ENCODE measurements at regions not wholly inside any gene's neighbourhood (a gene's known extent, or its start where the extent isn't known, plus 50 kb on each side); places are given as distances from the start of the nearest gene placed in this dataset.

GRCh38 chr18:68482815-68483214 is 232.1 kb downstream of the TMX3 start:
- Histone ChIP-seq H3K4me1 (ENCODE audit: control insufficient read depth in 2 of 2, insufficient read depth in 2 of 2, low read length in 2 of 2) (no peaks in the 10 kb centered on the region), H3K27me3 (ENCODE audit: control insufficient read depth in 2 of 2, insufficient read depth in 1 of 2, low read length in 1 of 2) (no peaks in the 10 kb centered on the region), H3K9me3 (ENCODE audit: control insufficient read depth in 2 of 2, insufficient read depth in 1 of 2, low read length in 1 of 2) (no peaks in the 10 kb centered on the region), H3K27ac (ENCODE audit: low read depth in 1 of 2, low read length in 1 of 2) (no peak overlapping the region), H3K4me3 (ENCODE audit: low read length in 2 of 2) (no peak overlapping the region), H3K36me3 (ENCODE audit: control insufficient read depth in 2 of 2, insufficient read depth in 2 of 2, low read length in 1 of 2) (no peaks in the 10 kb centered on the region)
- no peak for DNase-seq (ENCODE audit: low read depth in 6 of 9, low spot score in 9 of 9)
- WGBS: 79% methylated on average over 3 of the region's 3 CpGs

- H3K9me3 ChIP-seq (ENCODE audit: control insufficient read depth in 2 of 2, insufficient read depth in 1 of 2, low read length in 1 of 2): no peaks in the 10 kb centered on the region
- no peaks in the 10 kb centered on the region for H3K4me1 ChIP-seq (ENCODE audit: control insufficient read depth in 2 of 2, insufficient read depth in 2 of 2, low read length in 2 of 2)
- no peak overlapping the region for H3K27ac ChIP-seq (ENCODE audit: low read depth in 1 of 2, low read length in 1 of 2)
- DNase-seq (ENCODE audit: low read depth in 6 of 9, low spot score in 9 of 9): no peak
- WGBS: 95% methylated on average over 4 of the region's 4 CpGs
- H3K27me3 ChIP-seq (ENCODE audit: control insufficient read depth in 2 of 2, insufficient read depth in 1 of 2, low read length in 1 of 2): no peaks in the 10 kb centered on the region
- no peaks in the 10 kb centered on the region for H3K36me3 ChIP-seq (ENCODE audit: control insufficient read depth in 2 of 2, insufficient read depth in 2 of 2, low read length in 1 of 2)
- H3K4me3 ChIP-seq (ENCODE audit: low read length in 2 of 2): no peak overlapping the region
These were observed 234.7 kb downstream of the TMX3 start for GRCh38 chr18:68480196-68480595.

- Histone ChIP-seq H3K27me3 (ENCODE audit: control insufficient read depth in 2 of 2, insufficient read depth in 1 of 2, low read length in 1 of 2) (no peaks in the 10 kb centered on the region), H3K4me1 (ENCODE audit: control insufficient read depth in 2 of 2, insufficient read depth in 2 of 2, low read length in 2 of 2) (no peaks in the 10 kb centered on the region), H3K4me3 (ENCODE audit: low read length in 2 of 2) (no peak overlapping the region), H3K36me3 (ENCODE audit: control insufficient read depth in 2 of 2, insufficient read depth in 2 of 2, low read length in 1 of 2) (no peaks in the 10 kb centered on the region), H3K27ac (ENCODE audit: low read depth in 1 of 2, low read length in 1 of 2) (no peak overlapping the region), H3K9me3 (ENCODE audit: control insufficient read depth in 2 of 2, insufficient read depth in 1 of 2, low read length in 1 of 2) (no peaks in the 10 kb centered on the region)
- WGBS: 97% methylated on average over 2 of the region's 2 CpGs
- no peak for DNase-seq (ENCODE audit: low read depth in 6 of 9, low spot score in 9 of 9)
These were observed 236.7 kb downstream of the TMX3 start for GRCh38 chr18:68478246-68478645.

- 95% methylated on average over 3 of the region's 3 CpGs for WGBS
- no peaks in the 10 kb centered on the region for H3K36me3 ChIP-seq (ENCODE audit: control insufficient read depth in 2 of 2, insufficient read depth in 2 of 2, low read length in 1 of 2)
- no peak overlapping the region for H3K4me3 ChIP-seq (ENCODE audit: low read length in 2 of 2)
- no peaks in the 10 kb centered on the region for H3K27me3 ChIP-seq (ENCODE audit: control insufficient read depth in 2 of 2, insufficient read depth in 1 of 2, low read length in 1 of 2)
- no peak overlapping the region for H3K27ac ChIP-seq (ENCODE audit: low read depth in 1 of 2, low read length in 1 of 2)
- no peaks in the 10 kb centered on the region for H3K4me1 ChIP-seq (ENCODE audit: control insufficient read depth in 2 of 2, insufficient read depth in 2 of 2, low read length in 2 of 2)
- no peak for DNase-seq (ENCODE audit: low read depth in 6 of 9, low spot score in 9 of 9)
- H3K9me3 ChIP-seq (ENCODE audit: control insufficient read depth in 2 of 2, insufficient read depth in 1 of 2, low read length in 1 of 2): no peaks in the 10 kb centered on the region
These were observed 239.0 kb downstream of the TMX3 start for GRCh38 chr18:68475883-68476282.

- H3K27ac ChIP-seq (ENCODE audit: low read depth in 1 of 2, low read length in 1 of 2): no peak overlapping the region
- no peak for DNase-seq (ENCODE audit: low read depth in 6 of 9, low spot score in 9 of 9)
- H3K4me1 ChIP-seq (ENCODE audit: control insufficient read depth in 2 of 2, insufficient read depth in 2 of 2, low read length in 2 of 2): no peaks in the 10 kb centered on the region
- H3K4me3 ChIP-seq (ENCODE audit: low read length in 2 of 2): no peak overlapping the region
- no peaks in the 10 kb centered on the region for H3K27me3 ChIP-seq (ENCODE audit: control insufficient read depth in 2 of 2, insufficient read depth in 1 of 2, low read length in 1 of 2)
- H3K9me3 ChIP-seq (ENCODE audit: control insufficient read depth in 2 of 2, insufficient read depth in 1 of 2, low read length in 1 of 2): no peaks in the 10 kb centered on the region
- no peaks in the 10 kb centered on the region for H3K36me3 ChIP-seq (ENCODE audit: control insufficient read depth in 2 of 2, insufficient read depth in 2 of 2, low read length in 1 of 2)
These were observed 242.1 kb downstream of the TMX3 start for GRCh38 chr18:68472701-68473295.

GRCh38 chr18:68469049-68469625 is 245.8 kb downstream of the TMX3 start:
- Histone ChIP-seq H3K4me3 (ENCODE audit: low read length in 2 of 2) (no peak overlapping the region), H3K4me1 (ENCODE audit: control insufficient read depth in 2 of 2, insufficient read depth in 2 of 2, low read length in 2 of 2) (no peaks in the 10 kb centered on the region), H3K27ac (ENCODE audit: low read depth in 1 of 2, low read length in 1 of 2) (no peak overlapping the region), H3K9me3 (ENCODE audit: control insufficient read depth in 2 of 2, insufficient read depth in 1 of 2, low read length in 1 of 2) (no peaks in the 10 kb centered on the region), H3K27me3 (ENCODE audit: control insufficient read depth in 2 of 2, insufficient read depth in 1 of 2, low read length in 1 of 2) (no peaks in the 10 kb centered on the region), H3K36me3 (ENCODE audit: control insufficient read depth in 2 of 2, insufficient read depth in 2 of 2, low read length in 1 of 2) (no peaks in the 10 kb centered on the region)
- DNase-seq (ENCODE audit: low read depth in 6 of 9, low spot score in 9 of 9): no peak
- WGBS: 60% methylated on average over 2 of the region's 2 CpGs

- 57% methylated on average over 4 of the region's 4 CpGs for WGBS
- no peaks in the 10 kb centered on the region for H3K9me3 ChIP-seq (ENCODE audit: control insufficient read depth in 2 of 2, insufficient read depth in 1 of 2, low read length in 1 of 2)
- DNase-seq (ENCODE audit: low read depth in 6 of 9, low spot score in 9 of 9): no peak
- H3K36me3 ChIP-seq (ENCODE audit: control insufficient read depth in 2 of 2, insufficient read depth in 2 of 2, low read length in 1 of 2): no peaks in the 10 kb centered on the region
- H3K27ac ChIP-seq (ENCODE audit: low read depth in 1 of 2, low read length in 1 of 2): no peak overlapping the region
- H3K4me3 ChIP-seq (ENCODE audit: low read length in 2 of 2): no peak overlapping the region
- H3K4me1 ChIP-seq (ENCODE audit: control insufficient read depth in 2 of 2, insufficient read depth in 2 of 2, low read length in 2 of 2): no peaks in the 10 kb centered on the region
- no peaks in the 10 kb centered on the region for H3K27me3 ChIP-seq (ENCODE audit: control insufficient read depth in 2 of 2, insufficient read depth in 1 of 2, low read length in 1 of 2)
These were observed 247.0 kb downstream of the TMX3 start for GRCh38 chr18:68467957-68468356.

- DNase-seq (ENCODE audit: low read depth in 6 of 9, low spot score in 9 of 9): no peak
- 94% methylated on average over 2 of the region's 2 CpGs for WGBS
- Histone ChIP-seq H3K9me3 (ENCODE audit: control insufficient read depth in 2 of 2, insufficient read depth in 1 of 2, low read length in 1 of 2) (no peaks in the 10 kb centered on the region), H3K27me3 (ENCODE audit: control insufficient read depth in 2 of 2, insufficient read depth in 1 of 2, low read length in 1 of 2) (no peaks in the 10 kb centered on the region), H3K27ac (ENCODE audit: low read depth in 1 of 2, low read length in 1 of 2) (no peak overlapping the region), H3K4me1 (ENCODE audit: control insufficient read depth in 2 of 2, insufficient read depth in 2 of 2, low read length in 2 of 2) (no peaks in the 10 kb centered on the region), H3K36me3 (ENCODE audit: control insufficient read depth in 2 of 2, insufficient read depth in 2 of 2, low read length in 1 of 2) (no peaks in the 10 kb centered on the region), H3K4me3 (ENCODE audit: low read length in 2 of 2) (no peak overlapping the region)
These were observed 247.6 kb downstream of the TMX3 start for GRCh38 chr18:68467329-68467728.

- WGBS: 92% methylated on average over 1 of the region's 1 CpG
- H3K27me3 ChIP-seq (ENCODE audit: control insufficient read depth in 2 of 2, insufficient read depth in 1 of 2, low read length in 1 of 2): no peaks in the 10 kb centered on the region
- no peaks in the 10 kb centered on the region for H3K9me3 ChIP-seq (ENCODE audit: control insufficient read depth in 2 of 2, insufficient read depth in 1 of 2, low read length in 1 of 2)
- no peaks in the 10 kb centered on the region for H3K36me3 ChIP-seq (ENCODE audit: control insufficient read depth in 2 of 2, insufficient read depth in 2 of 2, low read length in 1 of 2)
- DNase-seq (ENCODE audit: low read depth in 6 of 9, low spot score in 9 of 9): no peak
- H3K27ac ChIP-seq (ENCODE audit: low read depth in 1 of 2, low read length in 1 of 2): no peak overlapping the region
- H3K4me1 ChIP-seq (ENCODE audit: control insufficient read depth in 2 of 2, insufficient read depth in 2 of 2, low read length in 2 of 2): no peaks in the 10 kb centered on the region
- H3K4me3 ChIP-seq (ENCODE audit: low read length in 2 of 2): no peak overlapping the region
These were observed 248.2 kb downstream of the TMX3 start for GRCh38 chr18:68466672-68467071.
